WTC11 (cell line): ENCODE measurements at regions not wholly inside any gene's neighbourhood (a gene's known extent, or its start where the extent isn't known, plus 50 kb on each side); places are given as distances from the start of the nearest gene placed in this dataset.

Source experiments
- ATAC-seq: fragments of 200-7000 bp; cut with Tn5 transposase; 2 replicates; pipeline ENCODE4 v1.10.0; 2021; ENCODE audit warnings: mild to moderate bottlenecking, moderate library complexity
- CTCF ChIA-PET: fragments of 300-600 bp; sonication (Branson Sonifier 250); formaldehyde crosslinking; loops from one replicate; lab custom pipeline; 2021; ENCODE audit warnings: antibody characterized with exemption; lab: Charles Lee
- POLR2A ChIA-PET: fragments of 350-600 bp; sonication (Branson Sonifier 250); formaldehyde crosslinking; loops from one replicate; lab custom pipeline; 2021; ENCODE audit warnings: antibody characterized with exemption; lab: Charles Lee
- DNase-seq: peaks from one replicate; pipeline ENCODE4 v3.0.0; 2021; ENCODE audit warnings: low spot score
- H3K27ac Mint-ChIP-seq: 2 replicates; pipeline ENCODE4 v1.8.0; 2021; ENCODE audit warnings: mixed read lengths
- H3K27me3 Mint-ChIP-seq: 2 replicates; pipeline ENCODE4 v1.8.0; 2021; ENCODE audit warnings: low read depth, mild to moderate bottlenecking, moderate library complexity, mixed read lengths
- H3K36me3 Mint-ChIP-seq: 2 replicates; pipeline ENCODE4 v1.8.0; 2021; ENCODE audit warnings: mixed read lengths
- H3K4me1 Mint-ChIP-seq: 2 replicates; pipeline ENCODE4 v1.8.0; 2022; ENCODE audit warnings: mixed read lengths
- H3K4me3 Mint-ChIP-seq: 2 replicates; pipeline ENCODE4 v1.8.0; 2021; ENCODE audit warnings: mild to moderate bottlenecking, moderate library complexity, mixed read lengths
- H3K9me3 Mint-ChIP-seq: 2 replicates; pipeline ENCODE4 v1.8.0; 2021; ENCODE audit warnings: mixed read lengths
- EMX1 ChIP-seq: fragments of 250-450 bp; sonication (Bioruptor Pico); IDR thresholded peaks from 2 replicates; pipeline ENCODE4 v1.8.0; 2021; ENCODE audit warnings: mild to moderate bottlenecking
- FOXJ3 ChIP-seq: sonication (generic); formaldehyde crosslinking; IDR thresholded peaks from 2 replicates; pipeline ENCODE4 v1.9.0; 2021; ENCODE audit warnings: missing genetic modification reagents, mild to moderate bottlenecking, borderline replicate concordance
- HMGA2 ChIP-seq: fragments of 250-450 bp; sonication (Bioruptor Pico); IDR thresholded peaks from 2 replicates; pipeline ENCODE4 v1.4.0; 2021; ENCODE audit warnings: mild to moderate bottlenecking, moderate library complexity
- NFE2L1 ChIP-seq: sonication (generic); formaldehyde crosslinking; IDR thresholded peaks from 2 replicates; pipeline ENCODE4 v1.8.1; 2023; ENCODE audit warnings: missing genetic modification reagents
- NR2C2 ChIP-seq: sonication (generic); formaldehyde crosslinking; IDR thresholded peaks from 2 replicates; pipeline ENCODE4 v1.8.0; 2022; ENCODE audit warnings: mild to moderate bottlenecking, missing genetic modification reagents
- ZNF423 ChIP-seq: fragments of 250-450 bp; sonication (Bioruptor Pico); IDR thresholded peaks from 2 replicates; pipeline ENCODE4 v2.1.2; 2022; ENCODE audit warnings: mild to moderate bottlenecking, moderate library complexity
- TF ChIP-seq, protein P1 (sequence below): fragments of 200-600 bp; IDR thresholded peaks from 2 replicates; pipeline ENCODE4 v1.8.0; 2022; ENCODE audit warnings: antibody characterized with exemption
- TF ChIP-seq, protein P2 (sequence below): sonication (generic); formaldehyde crosslinking; IDR thresholded peaks from 2 replicates; pipeline ENCODE4 v1.8.1; 2023; ENCODE audit warnings: mild to moderate bottlenecking, missing genetic modification reagents
- TF ChIP-seq, protein P3 (sequence below): sonication (generic); formaldehyde crosslinking; conservative IDR thresholded peaks from 2 replicates; pipeline ENCODE4 v1.8.1; 2022; ENCODE audit warnings: mild to moderate bottlenecking, missing genetic modification reagents
- TF ChIP-seq, protein P4 (sequence below): sonication (generic); formaldehyde crosslinking; IDR thresholded peaks from 2 replicates; pipeline ENCODE4 v1.8.1; 2022; ENCODE audit warnings: mild to moderate bottlenecking, missing genetic modification reagents, moderate library complexity, borderline replicate concordance
- TF ChIP-seq, protein P5 (sequence below): fragments of 250-450 bp; sonication (Bioruptor Pico); IDR thresholded peaks from 2 replicates; pipeline ENCODE4 v1.8.0; 2021; ENCODE audit warnings: mild to moderate bottlenecking
- TF ChIP-seq, protein P6 (sequence below): fragments of 250-450 bp; sonication (Bioruptor Pico); conservative IDR thresholded peaks from 2 replicates; pipeline ENCODE4 v1.9.0; 2021; ENCODE audit warnings: mild to moderate bottlenecking

DNA sequence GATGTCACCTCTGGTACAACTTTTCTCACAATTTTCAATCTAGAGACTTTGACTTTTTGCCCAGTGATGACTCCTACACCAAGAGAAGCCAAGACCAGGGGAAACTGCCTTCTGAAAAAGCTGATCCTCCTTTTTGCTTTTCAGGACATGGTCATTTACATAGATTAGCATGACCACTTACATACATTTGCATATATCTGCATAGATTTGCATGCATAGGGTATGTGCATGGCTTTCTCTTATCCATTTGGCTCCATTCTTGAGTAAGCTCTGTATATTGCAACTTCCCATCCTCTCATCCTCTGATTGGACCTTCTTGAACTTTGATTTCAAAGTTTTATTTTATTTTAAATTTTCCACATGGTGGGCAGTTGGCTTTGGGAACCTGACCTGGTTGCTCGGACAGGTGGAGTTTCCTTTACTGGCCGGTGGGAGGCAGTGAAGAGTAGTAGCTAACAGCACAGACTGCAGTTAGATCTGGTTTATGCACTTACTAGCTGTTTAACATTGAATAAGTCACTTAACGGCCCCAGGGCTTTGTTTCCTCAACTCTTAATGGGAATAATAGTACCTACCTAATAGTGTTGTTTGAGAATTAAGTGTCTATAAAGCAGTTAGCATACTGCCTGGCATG is 92.9 kb downstream of the GPR139 start:
- Mint-ChIP-seq H3K4me3 (no peak overlapping the region), H3K9me3 (no peaks in the 10 kb centered on the region; the same call in 1 of the 2 replicates), H3K27ac (0 out of 2 replicates have a peak overlapping the region, but pooled peaks have one; percentile 34), H3K27me3 (no peaks in the 10 kb centered on the region), H3K4me1 (peaks cover 30% of the 10 kb centered on the region), H3K36me3 (no peaks in the 10 kb centered on the region)
- peak; percentile 41 for DNase-seq
- TF ChIP-seq, protein P1, sequence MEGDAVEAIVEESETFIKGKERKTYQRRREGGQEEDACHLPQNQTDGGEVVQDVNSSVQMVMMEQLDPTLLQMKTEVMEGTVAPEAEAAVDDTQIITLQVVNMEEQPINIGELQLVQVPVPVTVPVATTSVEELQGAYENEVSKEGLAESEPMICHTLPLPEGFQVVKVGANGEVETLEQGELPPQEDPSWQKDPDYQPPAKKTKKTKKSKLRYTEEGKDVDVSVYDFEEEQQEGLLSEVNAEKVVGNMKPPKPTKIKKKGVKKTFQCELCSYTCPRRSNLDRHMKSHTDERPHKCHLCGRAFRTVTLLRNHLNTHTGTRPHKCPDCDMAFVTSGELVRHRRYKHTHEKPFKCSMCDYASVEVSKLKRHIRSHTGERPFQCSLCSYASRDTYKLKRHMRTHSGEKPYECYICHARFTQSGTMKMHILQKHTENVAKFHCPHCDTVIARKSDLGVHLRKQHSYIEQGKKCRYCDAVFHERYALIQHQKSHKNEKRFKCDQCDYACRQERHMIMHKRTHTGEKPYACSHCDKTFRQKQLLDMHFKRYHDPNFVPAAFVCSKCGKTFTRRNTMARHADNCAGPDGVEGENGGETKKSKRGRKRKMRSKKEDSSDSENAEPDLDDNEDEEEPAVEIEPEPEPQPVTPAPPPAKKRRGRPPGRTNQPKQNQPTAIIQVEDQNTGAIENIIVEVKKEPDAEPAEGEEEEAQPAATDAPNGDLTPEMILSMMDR = peak; percentile 46
- TF ChIP-seq, protein P2, sequence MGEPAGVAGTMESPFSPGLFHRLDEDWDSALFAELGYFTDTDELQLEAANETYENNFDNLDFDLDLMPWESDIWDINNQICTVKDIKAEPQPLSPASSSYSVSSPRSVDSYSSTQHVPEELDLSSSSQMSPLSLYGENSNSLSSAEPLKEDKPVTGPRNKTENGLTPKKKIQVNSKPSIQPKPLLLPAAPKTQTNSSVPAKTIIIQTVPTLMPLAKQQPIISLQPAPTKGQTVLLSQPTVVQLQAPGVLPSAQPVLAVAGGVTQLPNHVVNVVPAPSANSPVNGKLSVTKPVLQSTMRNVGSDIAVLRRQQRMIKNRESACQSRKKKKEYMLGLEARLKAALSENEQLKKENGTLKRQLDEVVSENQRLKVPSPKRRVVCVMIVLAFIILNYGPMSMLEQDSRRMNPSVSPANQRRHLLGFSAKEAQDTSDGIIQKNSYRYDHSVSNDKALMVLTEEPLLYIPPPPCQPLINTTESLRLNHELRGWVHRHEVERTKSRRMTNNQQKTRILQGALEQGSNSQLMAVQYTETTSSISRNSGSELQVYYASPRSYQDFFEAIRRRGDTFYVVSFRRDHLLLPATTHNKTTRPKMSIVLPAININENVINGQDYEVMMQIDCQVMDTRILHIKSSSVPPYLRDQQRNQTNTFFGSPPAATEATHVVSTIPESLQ (CRISPR knock-in tag) = no peak
- TF ChIP-seq, protein P3, sequence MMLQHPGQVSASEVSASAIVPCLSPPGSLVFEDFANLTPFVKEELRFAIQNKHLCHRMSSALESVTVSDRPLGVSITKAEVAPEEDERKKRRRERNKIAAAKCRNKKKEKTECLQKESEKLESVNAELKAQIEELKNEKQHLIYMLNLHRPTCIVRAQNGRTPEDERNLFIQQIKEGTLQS (CRISPR knock-in tag) = no peak
- TF ChIP-seq, protein P4, sequence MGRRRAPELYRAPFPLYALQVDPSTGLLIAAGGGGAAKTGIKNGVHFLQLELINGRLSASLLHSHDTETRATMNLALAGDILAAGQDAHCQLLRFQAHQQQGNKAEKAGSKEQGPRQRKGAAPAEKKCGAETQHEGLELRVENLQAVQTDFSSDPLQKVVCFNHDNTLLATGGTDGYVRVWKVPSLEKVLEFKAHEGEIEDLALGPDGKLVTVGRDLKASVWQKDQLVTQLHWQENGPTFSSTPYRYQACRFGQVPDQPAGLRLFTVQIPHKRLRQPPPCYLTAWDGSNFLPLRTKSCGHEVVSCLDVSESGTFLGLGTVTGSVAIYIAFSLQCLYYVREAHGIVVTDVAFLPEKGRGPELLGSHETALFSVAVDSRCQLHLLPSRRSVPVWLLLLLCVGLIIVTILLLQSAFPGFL (CRISPR knock-in tag) = no peak
- ChIA-PET CTCF (interaction anchor here (0.6 to 5.2 kb wide), 31 partner anchors 9 to 405 kb away, joined by 3 to 67 read pairs (median 3); no protein-coding TSS in a partner anchor), POLR2A (interaction anchor here (1.2 kb wide), 1 partner anchor 320 kb away, joined by 3 read pairs; no protein-coding TSS in a partner anchor)
- ATAC-seq = peak; percentile 92

DNA sequence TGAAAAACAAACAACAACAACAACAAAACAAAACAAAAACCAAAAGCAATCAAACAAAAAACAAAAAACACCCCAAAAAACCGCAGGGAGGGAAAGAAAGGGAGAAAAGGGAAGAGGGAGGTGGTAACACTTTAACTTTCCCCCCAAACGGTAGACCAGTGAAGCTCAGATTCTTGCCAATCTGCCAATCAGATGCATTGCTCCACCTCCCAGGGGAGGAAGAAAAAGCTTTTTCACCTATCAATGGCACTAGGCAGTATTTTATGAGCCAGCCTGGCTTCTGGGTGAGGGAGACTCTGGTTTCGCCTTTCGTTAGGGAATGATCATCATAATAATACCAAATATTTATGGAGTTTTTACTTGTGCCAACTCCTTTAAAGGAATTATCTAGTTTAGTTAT is 94.1 kb downstream of the GPR139 start:
- ATAC-seq (peak; percentile 54), DNase-seq (no peak)
- TF ChIP-seq ZNF423 (CRISPR knock-in tag) = no peak
- no peaks in the 10 kb centered on the region; the same call in 1 of the 2 replicates for H3K9me3 Mint-ChIP-seq
- POLR2A ChIA-PET = no interaction called here
- no peak overlapping the region for H3K27ac Mint-ChIP-seq
- H3K36me3 Mint-ChIP-seq = no peaks in the 10 kb centered on the region
- CTCF ChIA-PET = interaction anchor here (0.7 to 5.2 kb wide), 9 partner anchors 9 to 321 kb away, joined by 3 to 67 read pairs (median 6); no protein-coding TSS in a partner anchor
- H3K4me3 Mint-ChIP-seq = no peak overlapping the region
- no peaks in the 10 kb centered on the region for H3K27me3 Mint-ChIP-seq
- peaks cover 35% of the 10 kb centered on the region for H3K4me1 Mint-ChIP-seq

DNA sequence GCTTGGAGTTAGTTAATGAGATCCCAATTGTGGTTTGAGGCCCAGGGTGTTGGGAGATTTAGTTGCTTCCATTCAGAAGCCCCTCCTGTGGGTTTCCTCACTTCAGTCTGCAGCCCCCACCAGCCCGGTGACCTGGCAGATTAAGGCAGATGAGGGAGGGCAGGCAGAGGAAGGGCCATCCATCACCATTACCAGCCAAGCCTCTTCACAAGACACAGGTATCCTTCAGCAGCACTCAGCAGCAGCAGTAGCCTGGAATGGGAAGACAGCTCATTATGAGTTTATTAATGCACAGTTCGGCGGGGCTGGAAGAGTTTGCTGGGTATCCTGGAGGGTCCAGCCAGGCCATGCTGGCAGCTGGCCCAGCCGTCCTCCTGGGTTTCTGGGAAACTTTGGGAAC is 90.0 kb upstream of the GPRC5B start:
- CTCF ChIA-PET = interaction anchor here (1.3 kb wide), 1 partner anchor 67 kb away, joined by 3 read pairs; no protein-coding TSS in a partner anchor
- POLR2A ChIA-PET = no interaction called here
- ATAC-seq = no peak
- Mint-ChIP-seq H3K4me3 (no peak overlapping the region), H3K4me1 (peaks cover 33% of the 10 kb centered on the region), H3K36me3 (no peaks in the 10 kb centered on the region), H3K27ac (no peak overlapping the region), H3K9me3 (no peaks in the 10 kb centered on the region), H3K27me3 (no peaks in the 10 kb centered on the region)
- TF ChIP-seq FOXJ3 = no peak
- TF ChIP-seq EMX1 (CRISPR knock-in tag) = no peak
- TF ChIP-seq, protein P5, sequence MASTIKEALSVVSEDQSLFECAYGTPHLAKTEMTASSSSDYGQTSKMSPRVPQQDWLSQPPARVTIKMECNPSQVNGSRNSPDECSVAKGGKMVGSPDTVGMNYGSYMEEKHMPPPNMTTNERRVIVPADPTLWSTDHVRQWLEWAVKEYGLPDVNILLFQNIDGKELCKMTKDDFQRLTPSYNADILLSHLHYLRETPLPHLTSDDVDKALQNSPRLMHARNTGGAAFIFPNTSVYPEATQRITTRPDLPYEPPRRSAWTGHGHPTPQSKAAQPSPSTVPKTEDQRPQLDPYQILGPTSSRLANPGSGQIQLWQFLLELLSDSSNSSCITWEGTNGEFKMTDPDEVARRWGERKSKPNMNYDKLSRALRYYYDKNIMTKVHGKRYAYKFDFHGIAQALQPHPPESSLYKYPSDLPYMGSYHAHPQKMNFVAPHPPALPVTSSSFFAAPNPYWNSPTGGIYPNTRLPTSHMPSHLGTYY (CRISPR knock-in tag) = no peak
- no peak for TF ChIP-seq HMGA2 (CRISPR knock-in tag)
- no peak for DNase-seq

DNA sequence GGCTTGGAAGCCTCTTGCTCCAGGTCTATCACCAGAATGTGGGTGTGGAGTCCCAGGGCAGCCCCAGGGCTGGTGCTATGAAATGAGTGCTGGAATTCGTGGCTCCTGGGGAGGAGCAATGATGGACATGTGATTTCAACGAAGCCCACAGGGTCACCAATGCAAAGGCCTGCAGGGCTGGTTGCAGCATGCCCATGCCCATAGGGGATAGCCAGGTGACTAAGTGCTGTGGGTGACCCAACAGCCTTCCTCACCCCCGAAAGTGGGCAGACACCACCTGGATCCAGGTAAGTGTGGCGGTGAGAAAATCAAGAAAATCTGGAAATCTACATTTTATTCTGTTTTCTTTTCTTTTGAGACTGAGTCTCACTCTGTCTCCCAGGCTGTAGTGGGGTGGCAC is 87.5 kb upstream of the GPRC5B start:
- CTCF ChIA-PET = interaction anchor here (1.1 to 2.6 kb wide), 2 partner anchors 9 to 329 kb away, joined by 3 to 10 read pairs; no protein-coding TSS in a partner anchor
- H3K27ac Mint-ChIP-seq = no peak overlapping the region; the same call in 1 of the 2 replicates
- H3K27me3 Mint-ChIP-seq = no peaks in the 10 kb centered on the region
- peaks cover 34% of the 10 kb centered on the region for H3K4me1 Mint-ChIP-seq
- ATAC-seq (no peak), DNase-seq (no peak)
- peaks cover 10% of the 10 kb centered on the region for H3K36me3 Mint-ChIP-seq
- H3K4me3 Mint-ChIP-seq = no peak overlapping the region
- POLR2A ChIA-PET = no interaction called here
- peaks cover 8% of the 10 kb centered on the region for H3K9me3 Mint-ChIP-seq
- no peak for TF ChIP-seq NFE2L1 (CRISPR knock-in tag)
- TF ChIP-seq, protein P6, sequence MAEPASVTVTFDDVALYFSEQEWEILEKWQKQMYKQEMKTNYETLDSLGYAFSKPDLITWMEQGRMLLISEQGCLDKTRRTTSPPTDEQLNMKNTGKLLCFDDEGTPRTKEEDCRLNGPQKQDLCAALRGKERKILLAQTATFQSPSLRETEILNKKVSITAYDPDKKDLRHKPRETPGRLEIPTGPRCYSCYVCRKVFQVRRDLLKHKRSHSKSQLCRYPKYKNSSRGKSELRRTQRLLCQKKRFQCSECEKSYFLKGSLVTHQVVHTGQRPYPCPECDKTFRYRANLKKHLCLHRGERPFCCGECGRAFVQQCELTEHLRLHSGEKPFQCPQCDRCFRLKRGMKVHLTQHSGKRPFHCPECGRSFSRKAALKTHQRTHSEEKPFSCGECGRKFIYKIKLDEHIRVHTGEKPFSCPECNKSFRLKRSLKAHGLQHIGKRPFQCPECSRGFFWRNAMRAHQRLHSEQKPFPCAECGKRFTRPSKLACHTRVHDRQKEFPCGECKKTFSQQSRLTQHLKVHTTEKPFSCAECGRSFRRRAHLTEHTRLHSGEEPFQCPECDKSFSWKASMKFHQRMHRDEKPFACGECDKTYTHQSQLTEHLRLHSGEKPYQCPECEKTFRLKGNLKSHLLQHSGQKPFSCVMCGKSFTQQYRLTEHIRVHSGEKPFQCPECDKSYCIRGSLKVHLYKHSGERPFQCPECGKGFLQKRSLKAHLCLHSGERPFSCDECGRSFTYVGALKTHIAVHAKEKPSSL (CRISPR knock-in tag) = no peak
- TF ChIP-seq, protein P1 = no peak
- TF ChIP-seq NR2C2 (CRISPR knock-in tag) = no peak
